Lung (tissue), 11 donors: ENCODE measurements at regions not wholly inside any gene's neighbourhood (a gene's known extent, or its start where the extent isn't known, plus 50 kb on each side); places are given as distances from the start of the nearest gene placed in this dataset.

ENCODE experiments used
- ATAC-seq: fragments of 200-7000 bp; cut with Tn5 transposase; one replicate; pipeline ENCODE4 v1.9.1; 2020; ENCODE audit warnings: moderate number of reproducible peaks; ENCODE audit not compliant: insufficient read depth, low FRiP score
- DNase-seq, 3 donors: peaks; one replicate each; pipeline ENCODE4 v3.0.0-alpha.2; 2013 to 2017
- H3K27ac ChIP-seq, 2 donors: one replicate each; pipeline ENCODE4 v1.5.1; 2013; ENCODE audit warnings: mild to moderate bottlenecking in 2 of 2, moderate library complexity in 2 of 2, control low read depth in 1 of 2, inconsistent platforms in 1 of 2, low read depth in 1 of 2, low read length in 1 of 2
- H3K27me3 ChIP-seq, 3 donors: one replicate each; pipeline ENCODE4 v1.5.1; 2013; ENCODE audit warnings: low read length in 2 of 3; ENCODE audit not compliant: control insufficient read depth in 3 of 3, insufficient read depth in 3 of 3
- H3K36me3 ChIP-seq, 4 donors: one replicate each; pipeline ENCODE4 v1.5.1; 2013; ENCODE audit warnings: low read length in 4 of 4, mild to moderate bottlenecking in 1 of 4, moderate library complexity in 1 of 4; ENCODE audit not compliant: control insufficient read depth in 4 of 4, insufficient read depth in 4 of 4
- H3K4me1 ChIP-seq, 5 donors: one replicate each; pipeline ENCODE4 v1.5.1; 2013; ENCODE audit warnings: low read length in 5 of 5, mild to moderate bottlenecking in 2 of 5, moderate library complexity in 1 of 5; ENCODE audit not compliant: control insufficient read depth in 5 of 5, insufficient read depth in 5 of 5
- H3K4me3 ChIP-seq: one replicate; pipeline ENCODE4 v1.5.1; 2013; ENCODE audit warnings: mild to moderate bottlenecking, control low read depth, moderate library complexity
- H3K9ac ChIP-seq, 2 donors: one replicate each; pipeline ENCODE4 v1.5.1; 2013; ENCODE audit warnings: low read length in 2 of 2, control low read depth in 1 of 2; ENCODE audit not compliant: insufficient read depth in 1 of 2
- H3K9me3 ChIP-seq, 4 donors: one replicate each; pipeline ENCODE4 v1.5.1; 2013; ENCODE audit warnings: low read length in 3 of 4, mild to moderate bottlenecking in 1 of 4, moderate library complexity in 1 of 4; ENCODE audit not compliant: control insufficient read depth in 4 of 4, insufficient read depth in 3 of 4
- WGBS, 2 donors: extraction: QIAGEN DNeasy Blood & Tissue Kit; methylation state at CpG; one replicate each; pipeline ENCODE4 v1.1.7; 2013; 5-methylcytosine and 5-hydroxymethylcytosine counted together
- TF ChIP-seq, protein P1 (sequence below): IDR thresholded peaks from 2 replicates; pipeline ENCODE4 v1.5.1; 2012; ENCODE audit warnings: mild to moderate bottlenecking; ENCODE audit errors: control extremely low read depth, extremely low read depth
- donor health status: control.
- donor health status: control.
- donor health status: Bipolar disorder and iron deficiency.
- donor health status: healthy.
- donor health status: DM: yes; HTN: yes; CAD: no.

DNA sequence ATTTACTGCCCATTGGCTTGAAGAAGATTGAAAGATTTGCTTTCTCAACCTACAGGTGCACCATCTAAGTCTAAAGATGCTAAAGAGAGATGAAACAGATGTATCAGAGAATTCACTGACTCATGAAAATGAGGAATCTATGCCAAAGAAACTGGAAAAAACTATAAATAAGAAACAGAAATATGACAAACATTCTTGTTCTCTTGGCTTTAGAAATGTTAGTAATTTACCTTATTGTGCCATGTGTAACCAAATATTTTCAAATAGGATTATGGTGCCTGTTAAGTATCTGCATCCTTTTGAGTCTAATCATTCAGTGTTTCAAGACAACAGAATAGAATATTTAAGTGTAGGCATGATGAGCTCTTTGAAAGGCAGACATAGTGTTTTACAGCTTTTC, 271.5 kb downstream of the MEX3B start:
- Histone ChIP-seq H3K9ac (no peak overlapping the region), H3K36me3 (no peaks in the 10 kb centered on the region), H3K4me1 (no peaks in the 10 kb centered on the region), H3K27me3 (no peaks in the 10 kb centered on the region), H3K27ac (no peak overlapping the region), H3K4me3 (no peak overlapping the region), H3K9me3 (peaks cover 0 to 3% (median 0%) of the 10 kb centered on the region in 4 donors)
- no peak for ATAC-seq
- no peak for DNase-seq
- TF ChIP-seq, protein P1, sequence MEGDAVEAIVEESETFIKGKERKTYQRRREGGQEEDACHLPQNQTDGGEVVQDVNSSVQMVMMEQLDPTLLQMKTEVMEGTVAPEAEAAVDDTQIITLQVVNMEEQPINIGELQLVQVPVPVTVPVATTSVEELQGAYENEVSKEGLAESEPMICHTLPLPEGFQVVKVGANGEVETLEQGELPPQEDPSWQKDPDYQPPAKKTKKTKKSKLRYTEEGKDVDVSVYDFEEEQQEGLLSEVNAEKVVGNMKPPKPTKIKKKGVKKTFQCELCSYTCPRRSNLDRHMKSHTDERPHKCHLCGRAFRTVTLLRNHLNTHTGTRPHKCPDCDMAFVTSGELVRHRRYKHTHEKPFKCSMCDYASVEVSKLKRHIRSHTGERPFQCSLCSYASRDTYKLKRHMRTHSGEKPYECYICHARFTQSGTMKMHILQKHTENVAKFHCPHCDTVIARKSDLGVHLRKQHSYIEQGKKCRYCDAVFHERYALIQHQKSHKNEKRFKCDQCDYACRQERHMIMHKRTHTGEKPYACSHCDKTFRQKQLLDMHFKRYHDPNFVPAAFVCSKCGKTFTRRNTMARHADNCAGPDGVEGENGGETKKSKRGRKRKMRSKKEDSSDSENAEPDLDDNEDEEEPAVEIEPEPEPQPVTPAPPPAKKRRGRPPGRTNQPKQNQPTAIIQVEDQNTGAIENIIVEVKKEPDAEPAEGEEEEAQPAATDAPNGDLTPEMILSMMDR, result no peak

DNA sequence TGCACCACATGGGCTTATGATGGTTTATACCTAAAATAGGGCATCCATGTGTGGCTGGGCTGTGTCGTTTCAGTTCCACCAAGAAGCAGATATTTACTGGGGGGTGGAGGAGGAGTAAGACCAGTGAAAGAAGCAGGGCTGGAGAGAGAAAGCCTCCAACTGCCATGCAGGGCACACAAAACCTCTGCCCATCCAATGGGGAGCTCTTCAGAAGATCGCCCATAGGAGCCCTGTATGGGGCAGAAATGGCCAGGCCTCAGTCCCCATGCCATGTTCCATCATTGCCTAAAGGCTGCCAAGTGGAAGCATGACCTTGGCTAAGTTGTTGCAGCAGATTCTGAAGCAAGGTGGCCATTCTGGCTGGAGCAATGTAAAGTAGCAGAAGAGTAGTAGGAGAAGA, 277.0 kb downstream of the MEX3B start:
- no peak overlapping the region for H3K9ac ChIP-seq
- ATAC-seq (no peak), DNase-seq (no peak)
- H3K9me3 ChIP-seq, result no peaks in the 10 kb centered on the region
- no peak overlapping the region for H3K27ac ChIP-seq
- WGBS, 2 donors, result 77 to 86% methylated on average over 2 of the region's 2 CpGs
- no peaks in the 10 kb centered on the region for H3K36me3 ChIP-seq
- no peaks in the 10 kb centered on the region for H3K4me1 ChIP-seq
- H3K27me3 ChIP-seq, result no peaks in the 10 kb centered on the region
- H3K4me3 ChIP-seq, result no peak overlapping the region
- TF ChIP-seq, protein P1, result no peak

DNA sequence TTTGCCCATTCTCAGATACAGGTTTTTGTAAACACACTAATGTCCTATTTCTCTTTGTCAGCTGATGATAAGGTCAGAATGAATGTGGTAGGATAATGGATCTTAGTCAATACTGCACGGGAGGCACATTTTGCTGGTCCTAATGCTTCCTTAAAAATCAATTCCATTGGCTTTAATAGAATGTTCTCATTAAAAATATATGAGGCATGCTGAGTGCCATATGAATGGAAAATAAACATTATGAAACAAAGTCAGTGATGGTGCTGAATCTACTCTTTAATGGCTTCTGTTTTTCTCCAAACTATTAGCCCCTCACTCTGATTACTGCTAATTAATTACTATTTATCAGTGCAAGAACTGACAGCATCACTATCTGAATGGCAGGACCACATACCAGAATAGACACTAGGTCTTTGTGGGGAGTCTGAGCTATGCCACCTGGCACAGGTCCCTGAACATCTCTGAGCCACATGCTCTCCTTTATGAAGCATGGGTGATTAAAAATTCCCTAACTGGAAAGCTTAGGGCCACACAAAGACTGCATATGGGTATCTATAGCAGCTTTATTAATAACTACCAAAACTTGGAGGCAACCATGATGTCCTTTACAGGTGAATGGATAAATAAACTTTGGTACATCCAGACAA, 278.9 kb downstream of the MEX3B start:
- no peaks in the 10 kb centered on the region for H3K9me3 ChIP-seq
- no peaks in the 10 kb centered on the region for H3K4me1 ChIP-seq
- no peaks in the 10 kb centered on the region for H3K27me3 ChIP-seq
- no peak overlapping the region for H3K4me3 ChIP-seq
- TF ChIP-seq, protein P1, result no peak
- ATAC-seq (no peak), DNase-seq (no peak)
- H3K9ac ChIP-seq, result no peak overlapping the region
- no peak overlapping the region for H3K27ac ChIP-seq
- H3K36me3 ChIP-seq, result no peaks in the 10 kb centered on the region
- WGBS, 2 donors, result 66 to 78% methylated on average over 1 of the region's 1 CpG

DNA sequence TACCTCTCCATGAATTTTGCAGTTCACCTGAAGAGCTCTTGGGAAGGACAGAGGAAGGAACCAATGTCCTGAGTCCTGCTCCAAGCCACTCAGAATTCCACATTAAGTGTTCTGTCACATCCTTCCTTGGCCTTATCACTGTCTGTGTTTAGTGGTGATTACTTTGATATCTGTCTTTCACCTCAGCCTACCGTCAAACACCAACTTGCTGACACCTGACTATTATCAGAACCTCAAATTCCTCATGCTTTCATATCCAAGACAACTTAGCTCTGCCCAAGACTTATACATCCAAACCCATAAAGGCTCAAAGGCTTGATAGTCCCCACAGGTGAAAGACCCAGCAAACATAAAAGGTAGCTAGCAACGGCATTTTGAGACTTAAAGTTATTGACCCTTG, 280.0 kb downstream of the MEX3B start:
- 55 to 80% methylated on average over 2 of the region's 2 CpGs for WGBS, 2 donors
- no peak overlapping the region for H3K27ac ChIP-seq

More for the DNA sequence above, 280.0 kb downstream of the MEX3B start:
- Histone ChIP-seq H3K9me3 (no peaks in the 10 kb centered on the region), H3K9ac (no peak overlapping the region), H3K27me3 (no peaks in the 10 kb centered on the region), H3K36me3 (no peaks in the 10 kb centered on the region), H3K4me1 (no peaks in the 10 kb centered on the region), H3K4me3 (no peak overlapping the region)
- ATAC-seq (no peak), DNase-seq (no peak)
- TF ChIP-seq, protein P1, result no peak
